ENCODE measurements at regions not wholly inside any gene's neighbourhood (a gene's known extent, or its start where the extent isn't known, plus 50 kb on each side); places are given as distances from the start of the nearest gene placed in this dataset.

GRCh38 chr2:4258563-4258962 lies 555.2 kb downstream of the DCDC2C start:
- H2AFZ ChIP-seq (ENCODE audit: low read length), result no peak overlapping the region
- no peak for DNase-seq (ENCODE audit: insufficient read length, low spot score, missing footprints)
- H3K27me3 ChIP-seq (ENCODE audit: insufficient read depth, low read length), result no peaks in the 10 kb centered on the region
- H3K4me2 ChIP-seq (ENCODE audit: insufficient read depth, low read length), result no peak overlapping the region
- no peak overlapping the region for H3K27ac ChIP-seq (ENCODE audit: low read depth, low read length)
- TF ChIP-seq CTCF (IDR thresholded peaks at IDR 0.05; ENCODE audit: extremely low read depth, low read depth, low read length), result no peak
- no peaks in the 10 kb centered on the region for H4K20me1 ChIP-seq (ENCODE audit: insufficient read depth, low read length)
- no peak overlapping the region for H3K4me3 ChIP-seq (ENCODE audit: insufficient read depth, low read length)
- no peaks in the 10 kb centered on the region for H3K9me3 ChIP-seq (ENCODE audit: low read depth, low read length)
- H3K79me2 ChIP-seq (ENCODE audit: insufficient read depth, low read length), result no peaks in the 10 kb centered on the region
- no peaks in the 10 kb centered on the region for H3K4me1 ChIP-seq (ENCODE audit: insufficient read depth, low read length)
- H3K36me3 ChIP-seq (ENCODE audit: insufficient read depth, low read length), result no peaks in the 10 kb centered on the region

GRCh38 chr2:4265936-4266335 lies 562.6 kb downstream of the DCDC2C start:
- no peak for DNase-seq (ENCODE audit: insufficient read length, low spot score, missing footprints)
- H3K4me3 ChIP-seq (ENCODE audit: insufficient read depth, low read length), result no peak overlapping the region
- H2AFZ ChIP-seq (ENCODE audit: low read length), result no peak overlapping the region
- H3K36me3 ChIP-seq (ENCODE audit: insufficient read depth, low read length), result no peaks in the 10 kb centered on the region
- H3K27ac ChIP-seq (ENCODE audit: low read depth, low read length), result no peak overlapping the region
- no peaks in the 10 kb centered on the region for H3K79me2 ChIP-seq (ENCODE audit: insufficient read depth, low read length)
- H3K4me1 ChIP-seq (ENCODE audit: insufficient read depth, low read length), result no peaks in the 10 kb centered on the region
- H3K27me3 ChIP-seq (ENCODE audit: insufficient read depth, low read length), result no peaks in the 10 kb centered on the region
- no peaks in the 10 kb centered on the region for H4K20me1 ChIP-seq (ENCODE audit: insufficient read depth, low read length)
- no peaks in the 10 kb centered on the region for H3K9me3 ChIP-seq (ENCODE audit: low read depth, low read length)
- H3K4me2 ChIP-seq (ENCODE audit: insufficient read depth, low read length), result no peak overlapping the region
- no peak for TF ChIP-seq CTCF (IDR thresholded peaks at IDR 0.05; ENCODE audit: extremely low read depth, low read depth, low read length)

GRCh38 chr2:4269885-4270284 lies 566.5 kb downstream of the DCDC2C start:
- peaks cover 2% of the 10 kb centered on the region for H3K9me3 ChIP-seq (ENCODE audit: low read depth, low read length)
- H3K27ac ChIP-seq (ENCODE audit: low read depth, low read length), result no peak overlapping the region
- no peaks in the 10 kb centered on the region for H3K36me3 ChIP-seq (ENCODE audit: insufficient read depth, low read length)
- no peaks in the 10 kb centered on the region for H3K27me3 ChIP-seq (ENCODE audit: insufficient read depth, low read length)
- H3K4me1 ChIP-seq (ENCODE audit: insufficient read depth, low read length), result no peaks in the 10 kb centered on the region
- no peak overlapping the region for H3K4me3 ChIP-seq (ENCODE audit: insufficient read depth, low read length)
- no peak for TF ChIP-seq CTCF (IDR thresholded peaks at IDR 0.05; ENCODE audit: extremely low read depth, low read depth, low read length)
- H3K4me2 ChIP-seq (ENCODE audit: insufficient read depth, low read length), result no peak overlapping the region
- no peaks in the 10 kb centered on the region for H4K20me1 ChIP-seq (ENCODE audit: insufficient read depth, low read length)
- no peaks in the 10 kb centered on the region for H3K79me2 ChIP-seq (ENCODE audit: insufficient read depth, low read length)
- no peak overlapping the region for H2AFZ ChIP-seq (ENCODE audit: low read length)
- peak; percentile 17 for DNase-seq (ENCODE audit: insufficient read length, low spot score, missing footprints)

GRCh38 chr2:4272261-4272858 lies 569.0 kb downstream of the DCDC2C start:
- no peak for TF ChIP-seq CTCF (IDR thresholded peaks at IDR 0.05; ENCODE audit: extremely low read depth, low read depth, low read length)
- Histone ChIP-seq H3K79me2 (ENCODE audit: insufficient read depth, low read length) (no peaks in the 10 kb centered on the region), H2AFZ (ENCODE audit: low read length) (no peak overlapping the region), H3K4me2 (ENCODE audit: insufficient read depth, low read length) (no peak overlapping the region), H3K4me3 (ENCODE audit: insufficient read depth, low read length) (no peak overlapping the region), H3K27me3 (ENCODE audit: insufficient read depth, low read length) (no peaks in the 10 kb centered on the region), H3K27ac (ENCODE audit: low read depth, low read length) (no peak overlapping the region), H4K20me1 (ENCODE audit: insufficient read depth, low read length) (no peaks in the 10 kb centered on the region), H3K4me1 (ENCODE audit: insufficient read depth, low read length) (no peaks in the 10 kb centered on the region), H3K36me3 (ENCODE audit: insufficient read depth, low read length) (no peaks in the 10 kb centered on the region), H3K9me3 (ENCODE audit: low read depth, low read length) (peaks cover 2% of the 10 kb centered on the region)
- DNase-seq (ENCODE audit: insufficient read length, low spot score, missing footprints), result no peak
